ENCODE measurements at regions not wholly inside any gene's neighbourhood (a gene's known extent, or its start where the extent isn't known, plus 50 kb on each side); places are given as distances from the start of the nearest gene placed in this dataset.

- no peaks in the 10 kb centered on the region; the same call in 1 of the 2 replicates for H3K27me3 ChIP-seq (replicated peaks; ENCODE audit: control insufficient read depth, insufficient read depth, low read length)
- no peak overlapping the region for H3K4me3 ChIP-seq (replicated peaks; ENCODE audit: low read depth, low read length)
- TF ChIP-seq CTCF (IDR thresholded peaks at IDR 0.05; ENCODE audit: insufficient read depth, low read length, poor library complexity, severe bottlenecking) = no peak
- no peak for DNase-seq (ENCODE audit: extremely low read depth, insufficient read length)
- no peaks in the 10 kb centered on the region for H3K36me3 ChIP-seq (ENCODE audit: control insufficient read depth, insufficient read depth, low read length)
Measured at GRCh38 chr17:77815127-77815905, 143.2 kb upstream of the TNRC6C start.

GRCh38 chr17:77817953-77818352 is 140.6 kb upstream of the TNRC6C start:
- no peak overlapping the region for H3K4me3 ChIP-seq (replicated peaks; ENCODE audit: low read depth, low read length)
- no peaks in the 10 kb centered on the region; the same call in 1 of the 2 replicates for H3K27me3 ChIP-seq (replicated peaks; ENCODE audit: control insufficient read depth, insufficient read depth, low read length)
- DNase-seq (ENCODE audit: extremely low read depth, insufficient read length) = no peak
- no peaks in the 10 kb centered on the region for H3K36me3 ChIP-seq (ENCODE audit: control insufficient read depth, insufficient read depth, low read length)
- no peak for TF ChIP-seq CTCF (IDR thresholded peaks at IDR 0.05; ENCODE audit: insufficient read depth, low read length, poor library complexity, severe bottlenecking)

- Histone ChIP-seq H3K36me3 (ENCODE audit: control insufficient read depth, insufficient read depth, low read length) (no peaks in the 10 kb centered on the region), H3K27me3 (replicated peaks; ENCODE audit: control insufficient read depth, insufficient read depth, low read length) (no peaks in the 10 kb centered on the region; the same call in 1 of the 2 replicates), H3K4me3 (replicated peaks; ENCODE audit: low read depth, low read length) (no peak overlapping the region)
- no peak for DNase-seq (ENCODE audit: extremely low read depth, insufficient read length)
- no peak for TF ChIP-seq CTCF (IDR thresholded peaks at IDR 0.05; ENCODE audit: insufficient read depth, low read length, poor library complexity, severe bottlenecking)
Measured at GRCh38 chr17:77819497-77819896, 139.0 kb upstream of the TNRC6C start.

- H3K27me3 ChIP-seq (replicated peaks; ENCODE audit: control insufficient read depth, insufficient read depth, low read length) = no peaks in the 10 kb centered on the region; the same call in 1 of the 2 replicates
- DNase-seq (ENCODE audit: extremely low read depth, insufficient read length) = no peak
- H3K4me3 ChIP-seq (replicated peaks; ENCODE audit: low read depth, low read length) = no peak overlapping the region
- no peak for TF ChIP-seq CTCF (IDR thresholded peaks at IDR 0.05; ENCODE audit: insufficient read depth, low read length, poor library complexity, severe bottlenecking)
- no peaks in the 10 kb centered on the region for H3K36me3 ChIP-seq (ENCODE audit: control insufficient read depth, insufficient read depth, low read length)
Measured at GRCh38 chr17:77821114-77821513, 137.4 kb upstream of the TNRC6C start.

- no peak for TF ChIP-seq CTCF (IDR thresholded peaks at IDR 0.05; ENCODE audit: insufficient read depth, low read length, poor library complexity, severe bottlenecking)
- Histone ChIP-seq H3K36me3 (ENCODE audit: control insufficient read depth, insufficient read depth, low read length) (no peaks in the 10 kb centered on the region), H3K4me3 (replicated peaks; ENCODE audit: low read depth, low read length) (no peak overlapping the region), H3K27me3 (replicated peaks; ENCODE audit: control insufficient read depth, insufficient read depth, low read length) (no peaks in the 10 kb centered on the region; the same call in 1 of the 2 replicates)
- DNase-seq (ENCODE audit: extremely low read depth, insufficient read length) = no peak
Measured at GRCh38 chr17:77822302-77823030, 136.0 kb upstream of the TNRC6C start.

All from GM06990 (cell line).